Activated T-helper 2 cell treated with anti-CD3 and anti-CD28 coated beads, Interferon-gamma antibody, Interleukin-2, Interleukin-4, amounts not matched to agents 10 μg/mL and 5 μg/mL and 100 μg/mL, durations not matched to agents 14 hours and 24 hours and 36 hours (primary cell): ENCODE measurements at regions not wholly inside any gene's neighbourhood (a gene's known extent, or its start where the extent isn't known, plus 50 kb on each side); places are given as distances from the start of the nearest gene placed in this dataset.
"Not testable (repeated sequence)": the region's sequence is repeated elsewhere in the genome, so short reads cannot be mapped to it uniquely, and the experiment has no call there.

Source experiments
- DNase-seq: peaks from one replicate; pipeline ENCODE4 v3.0.0; 2021; ENCODE audit warnings: low spot score
- H3K27ac Mint-ChIP-seq: one replicate; pipeline ENCODE4 v1.8.0; 2021; ENCODE audit warnings: mixed read lengths
- H3K27me3 Mint-ChIP-seq: one replicate; pipeline ENCODE4 v1.8.0; 2021; ENCODE audit warnings: low read depth, mixed read lengths
- H3K36me3 Mint-ChIP-seq: one replicate; pipeline ENCODE4 v1.8.0; 2021; ENCODE audit warnings: low read depth, mixed read lengths
- H3K4me1 Mint-ChIP-seq: one replicate; pipeline ENCODE4 v1.8.0; 2021; ENCODE audit warnings: low read depth, mixed read lengths
- H3K4me3 Mint-ChIP-seq: one replicate; pipeline ENCODE4 v1.8.0; 2021; ENCODE audit warnings: low read depth, mild to moderate bottlenecking, moderate library complexity, mixed read lengths
- H3K9me3 Mint-ChIP-seq: one replicate; pipeline ENCODE4 v1.8.0; 2021; ENCODE audit warnings: mixed read lengths
- intact Hi-C: fragments of 100-400 bp; cut with micrococcal nuclease; formaldehyde crosslinking; loops from one replicate; pipeline ENCODE4 v1.15.1; 2023

DNA sequence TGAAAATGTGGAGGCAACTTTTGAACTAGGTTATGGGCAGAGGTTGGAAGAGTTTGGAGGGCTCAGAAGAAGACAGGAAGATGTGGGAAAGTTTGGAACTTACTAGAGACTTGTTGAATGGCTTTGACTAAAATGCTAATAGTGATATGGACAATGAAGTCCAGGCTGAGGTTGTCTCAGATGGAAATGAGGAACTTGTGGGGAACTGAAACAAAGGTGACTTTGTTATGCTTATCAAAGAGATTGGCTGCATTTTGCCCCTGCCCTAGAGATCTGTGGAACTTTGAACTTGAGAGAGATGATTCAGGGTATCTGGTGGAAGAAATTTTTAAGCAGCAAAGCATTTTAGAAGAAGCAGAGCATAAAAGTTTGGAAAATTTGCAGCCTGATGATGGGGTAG, 499.7 kb upstream of the ATP2B1 start:
- H3K4me3 Mint-ChIP-seq, H3K27me3 Mint-ChIP-seq, H3K27ac Mint-ChIP-seq, intact Hi-C loops, DNase-seq, H3K36me3 Mint-ChIP-seq, H3K4me1 Mint-ChIP-seq: not testable (repeated sequence)
- H3K9me3 Mint-ChIP-seq, result peaks cover 14% of the 10 kb centered on the region

DNA sequence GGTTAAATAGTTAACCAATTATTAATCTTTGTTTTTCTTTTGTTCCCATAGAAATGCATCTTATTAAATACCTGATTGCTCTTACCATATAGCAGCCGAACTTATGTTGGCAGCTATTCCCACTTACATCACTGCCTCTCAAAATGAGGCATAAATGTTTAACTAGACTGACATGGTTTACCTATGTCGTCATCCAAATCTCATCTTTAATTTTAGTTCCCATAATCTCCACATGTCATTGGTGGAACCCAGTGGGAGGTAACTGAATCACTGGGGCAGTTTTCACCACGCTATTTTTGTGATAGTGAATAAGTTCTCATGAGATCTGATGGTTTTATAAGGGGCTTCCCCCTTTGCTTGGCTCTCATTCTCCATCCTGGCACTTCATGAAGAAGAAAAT, 499.2 kb upstream of the ATP2B1 start:
- Mint-ChIP-seq H3K27me3 (no peaks in the 10 kb centered on the region), H3K4me1 (no peaks in the 10 kb centered on the region), H3K9me3 (peaks cover 14% of the 10 kb centered on the region), H3K4me3 (no peak overlapping the region), H3K36me3 (no peaks in the 10 kb centered on the region), H3K27ac (no peak overlapping the region)
- no peak for DNase-seq
- intact Hi-C loops, result no loop called here

- Mint-ChIP-seq H3K27me3 (no peaks in the 10 kb centered on the region), H3K36me3 (no peaks in the 10 kb centered on the region), H3K4me1 (no peaks in the 10 kb centered on the region), H3K4me3 (no peak overlapping the region), H3K9me3 (peaks cover 14% of the 10 kb centered on the region), H3K27ac (no peak overlapping the region)
- intact Hi-C loops, result no loop called here
- DNase-seq, result no peak
Observed at GRCh38 chr12:90205165-90205564, 496.5 kb upstream of the ATP2B1 start.

DNA sequence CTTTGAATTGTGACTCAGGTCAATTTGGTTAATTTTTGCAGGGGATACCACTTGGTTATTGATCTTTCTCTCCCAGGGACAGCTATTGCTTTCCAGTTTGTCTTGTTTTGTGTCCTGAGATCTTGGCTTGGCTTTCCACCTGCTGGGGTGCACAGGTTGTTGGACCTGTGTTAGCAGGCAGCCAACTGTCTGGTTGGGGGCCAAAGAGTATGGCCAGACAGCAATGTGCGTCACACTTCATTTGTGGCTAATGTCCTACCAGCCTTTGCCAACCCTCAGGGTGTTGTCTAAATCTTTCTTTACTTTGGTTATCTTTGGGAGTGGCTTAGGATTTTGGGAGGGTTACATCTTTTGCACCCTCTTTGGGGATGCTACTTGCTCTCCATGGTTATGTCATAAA, 494.9 kb upstream of the ATP2B1 start:
- intact Hi-C loops, result no loop called here
- no peaks in the 10 kb centered on the region for H3K36me3 Mint-ChIP-seq
- no peaks in the 10 kb centered on the region for H3K4me1 Mint-ChIP-seq
- DNase-seq, result no peak
- H3K9me3 Mint-ChIP-seq, result peaks cover 6% of the 10 kb centered on the region
- no peak overlapping the region for H3K27ac Mint-ChIP-seq
- H3K4me3 Mint-ChIP-seq, result no peak overlapping the region
- H3K27me3 Mint-ChIP-seq, result no peaks in the 10 kb centered on the region

- Mint-ChIP-seq H3K4me3 (no peak overlapping the region), H3K36me3 (no peaks in the 10 kb centered on the region), H3K27me3 (no peaks in the 10 kb centered on the region), H3K9me3 (no peaks in the 10 kb centered on the region), H3K27ac (no peak overlapping the region), H3K4me1 (no peaks in the 10 kb centered on the region)
- intact Hi-C loops, result no loop called here
- no peak for DNase-seq
Observed at GRCh38 chr12:90199006-90199405, 490.4 kb upstream of the ATP2B1 start.

DNA sequence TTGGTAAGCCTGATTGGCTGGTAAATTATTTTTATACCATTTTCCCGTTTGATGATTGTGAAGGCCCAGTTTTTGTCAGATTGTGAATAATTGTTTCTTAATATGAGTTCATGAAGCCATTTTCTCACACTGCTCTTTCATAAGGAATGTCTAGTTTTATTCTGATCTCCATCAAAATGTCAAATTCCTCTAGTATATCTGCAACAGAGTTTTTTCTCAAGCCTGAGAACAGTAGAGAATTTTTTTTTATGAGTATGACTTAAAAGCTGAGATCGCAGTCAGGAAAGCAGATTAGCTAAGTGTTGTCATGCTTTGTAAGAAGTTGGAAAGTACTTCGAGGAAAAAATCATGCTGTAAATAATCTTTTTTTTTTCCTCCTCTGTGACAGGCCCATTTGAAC, 484.9 kb upstream of the ATP2B1 start:
- Mint-ChIP-seq H3K9me3 (no peaks in the 10 kb centered on the region), H3K27ac (no peak overlapping the region), H3K4me3 (no peak overlapping the region), H3K36me3 (no peaks in the 10 kb centered on the region), H3K27me3 (no peaks in the 10 kb centered on the region), H3K4me1 (no peaks in the 10 kb centered on the region)
- DNase-seq, result no peak
- intact Hi-C loops, result no loop called here

DNA sequence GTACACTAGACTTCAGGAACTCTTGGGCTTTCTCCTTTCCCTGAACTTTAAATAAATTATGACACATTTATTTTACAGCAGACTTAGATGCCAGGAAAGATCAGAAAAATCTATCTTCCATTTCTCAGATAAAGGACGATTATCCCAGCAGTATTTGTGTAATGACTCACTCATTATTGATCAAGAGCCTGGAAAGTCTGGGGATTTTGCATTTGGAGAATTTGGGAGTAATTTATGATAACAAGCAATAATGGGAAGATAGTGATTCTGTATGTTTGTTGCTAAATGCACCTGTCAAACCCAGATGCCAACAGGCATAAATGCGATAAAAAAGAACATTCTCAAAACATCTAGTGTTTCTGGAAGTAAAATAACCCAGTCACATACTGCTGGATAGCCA, 480.2 kb upstream of the ATP2B1 start:
- intact Hi-C loops, result no loop called here
- no peaks in the 10 kb centered on the region for H3K4me1 Mint-ChIP-seq
- H3K9me3 Mint-ChIP-seq, result no peaks in the 10 kb centered on the region
- H3K27me3 Mint-ChIP-seq, result no peaks in the 10 kb centered on the region
- DNase-seq, result no peak
- H3K36me3 Mint-ChIP-seq, result no peaks in the 10 kb centered on the region
- H3K27ac Mint-ChIP-seq, result no peak overlapping the region
- no peak overlapping the region for H3K4me3 Mint-ChIP-seq

DNA sequence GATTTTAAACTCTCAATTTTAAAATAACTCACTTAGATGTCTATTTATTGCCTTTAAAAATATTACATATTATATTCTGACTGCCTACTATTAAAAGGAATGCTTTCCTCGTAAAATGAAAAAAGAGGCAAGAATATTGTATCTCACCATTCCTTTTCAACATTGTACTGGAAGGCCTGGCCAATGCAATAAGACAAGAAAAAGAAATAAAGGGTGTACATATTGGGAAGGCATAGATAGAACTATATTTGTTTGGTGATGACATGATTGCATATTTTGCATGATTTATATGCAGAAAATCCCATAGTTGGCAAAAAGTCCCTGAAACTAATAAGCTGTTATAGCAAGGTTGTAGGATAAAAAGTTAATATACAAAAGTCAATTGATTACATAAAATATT, 474.6 kb upstream of the ATP2B1 start:
- intact Hi-C loops, result no loop called here
- Mint-ChIP-seq H3K27me3 (no peaks in the 10 kb centered on the region), H3K4me1 (no peaks in the 10 kb centered on the region), H3K4me3 (no peak overlapping the region), H3K36me3 (no peaks in the 10 kb centered on the region), H3K27ac (no peak overlapping the region), H3K9me3 (peaks cover 7% of the 10 kb centered on the region)
- no peak for DNase-seq

- H3K4me1 Mint-ChIP-seq, result no peaks in the 10 kb centered on the region
- no peaks in the 10 kb centered on the region for H3K27me3 Mint-ChIP-seq
- H3K27ac Mint-ChIP-seq, result no peak overlapping the region
- intact Hi-C loops, result no loop called here
- H3K36me3 Mint-ChIP-seq, result no peaks in the 10 kb centered on the region
- peaks cover 7% of the 10 kb centered on the region for H3K9me3 Mint-ChIP-seq
- DNase-seq, result no peak
- no peak overlapping the region for H3K4me3 Mint-ChIP-seq
Observed at GRCh38 chr12:90181216-90181615, 472.6 kb upstream of the ATP2B1 start.

DNA sequence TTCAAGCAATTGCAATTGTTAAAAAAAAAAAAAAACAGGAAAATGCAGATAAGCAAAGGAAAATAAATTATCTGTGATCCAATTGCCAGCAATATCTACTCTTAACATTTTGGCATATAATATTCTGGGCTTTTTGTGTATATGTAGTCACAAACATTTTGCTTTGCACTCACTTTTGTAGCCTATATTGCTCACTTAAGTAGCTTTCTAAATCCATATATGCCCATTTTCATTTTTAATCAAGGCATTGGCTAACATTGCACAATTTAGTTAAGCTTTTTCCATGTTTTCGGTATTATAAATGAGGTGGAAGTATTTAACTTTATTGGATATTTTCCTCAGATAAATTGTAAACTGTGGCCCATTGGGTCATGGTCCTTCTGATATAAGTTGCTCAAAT, 466.3 kb upstream of the ATP2B1 start:
- Mint-ChIP-seq H3K4me3 (no peak overlapping the region), H3K4me1 (no peaks in the 10 kb centered on the region), H3K9me3 (no peaks in the 10 kb centered on the region), H3K27ac (no peak overlapping the region), H3K27me3 (no peaks in the 10 kb centered on the region), H3K36me3 (no peaks in the 10 kb centered on the region)
- DNase-seq, result no peak
- intact Hi-C loops, result no loop called here

DNA sequence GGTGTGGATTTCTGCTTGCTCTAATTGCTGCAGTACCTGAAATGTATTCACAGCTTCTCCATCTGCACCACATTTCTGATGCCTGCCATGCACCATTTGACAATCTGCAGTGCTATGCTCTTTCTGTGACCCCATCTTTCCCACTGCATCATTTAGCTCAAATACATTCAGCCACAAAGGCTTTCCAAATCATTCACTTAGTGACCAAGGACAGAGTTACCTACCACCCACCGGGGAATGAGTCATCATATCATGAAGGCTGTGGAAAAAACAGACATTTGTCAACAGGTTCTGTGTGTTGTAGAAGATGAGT, 465.5 kb upstream of the ATP2B1 start:
- no peak for DNase-seq
- intact Hi-C loops, result no loop called here
- no peak overlapping the region for H3K27ac Mint-ChIP-seq
- H3K9me3 Mint-ChIP-seq, result no peaks in the 10 kb centered on the region
- no peak overlapping the region for H3K4me3 Mint-ChIP-seq
- no peaks in the 10 kb centered on the region for H3K27me3 Mint-ChIP-seq
- H3K36me3 Mint-ChIP-seq, result no peaks in the 10 kb centered on the region
- no peaks in the 10 kb centered on the region for H3K4me1 Mint-ChIP-seq

DNA sequence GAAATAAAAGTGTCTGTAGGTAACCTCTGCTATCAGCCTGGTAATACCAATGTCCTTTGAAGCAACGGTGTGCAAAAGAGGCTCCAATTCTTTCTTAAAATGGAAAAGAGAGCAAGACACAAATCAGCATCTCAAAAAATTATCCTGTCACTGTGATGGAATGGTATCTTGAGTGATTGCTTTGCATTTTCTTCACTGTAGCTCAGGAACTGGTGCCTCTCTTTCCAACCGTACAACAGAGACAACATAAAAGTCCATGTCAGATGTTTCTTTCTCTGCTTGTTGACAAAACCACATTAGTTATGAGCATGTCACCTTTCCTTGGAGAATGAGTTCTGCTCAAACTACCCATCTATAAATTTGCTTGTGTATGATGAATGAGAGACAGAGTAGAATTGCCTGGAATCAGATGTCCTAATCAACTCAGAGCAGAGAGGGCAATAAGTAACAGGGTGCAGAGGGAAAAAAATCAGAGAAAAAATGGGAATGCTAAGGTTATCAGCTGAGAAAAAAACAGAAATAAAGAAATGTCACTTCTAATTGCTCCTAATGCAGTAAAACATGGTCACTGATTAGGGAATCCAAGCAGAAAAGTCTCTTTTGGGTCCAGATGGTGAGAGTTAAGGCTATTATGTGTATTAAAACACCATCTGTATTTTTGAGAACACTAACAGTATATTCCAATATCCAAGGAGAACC, 465.0 kb upstream of the ATP2B1 start:
- Mint-ChIP-seq H3K27ac (no peak overlapping the region), H3K4me3 (no peak overlapping the region), H3K27me3 (no peaks in the 10 kb centered on the region), H3K4me1 (no peaks in the 10 kb centered on the region), H3K36me3 (no peaks in the 10 kb centered on the region), H3K9me3 (no peaks in the 10 kb centered on the region)
- intact Hi-C loops, result no loop called here
- no peak for DNase-seq

DNA sequence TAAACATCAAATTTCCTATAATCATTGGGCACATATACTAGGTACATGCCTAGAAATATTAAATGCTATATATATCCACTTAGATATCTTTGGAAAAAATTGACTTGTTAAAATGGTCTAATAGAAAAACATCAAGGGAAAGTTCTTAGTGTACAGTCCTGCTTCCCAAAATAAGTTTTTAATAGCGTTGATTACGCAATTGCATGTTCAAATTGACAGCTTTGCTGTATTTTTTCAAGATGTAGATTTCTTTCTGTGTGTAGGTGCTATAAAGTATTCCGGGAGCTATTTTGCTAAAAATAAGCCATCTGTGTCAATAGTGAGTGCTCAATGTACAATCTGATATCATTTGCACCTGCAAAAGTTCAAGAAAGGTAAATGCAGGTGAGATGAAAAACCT, 463.9 kb upstream of the ATP2B1 start:
- Mint-ChIP-seq H3K4me1 (no peaks in the 10 kb centered on the region), H3K27me3 (no peaks in the 10 kb centered on the region), H3K36me3 (no peaks in the 10 kb centered on the region), H3K9me3 (no peaks in the 10 kb centered on the region), H3K4me3 (no peak overlapping the region), H3K27ac (no peak overlapping the region)
- no peak for DNase-seq
- intact Hi-C loops, result no loop called here

DNA sequence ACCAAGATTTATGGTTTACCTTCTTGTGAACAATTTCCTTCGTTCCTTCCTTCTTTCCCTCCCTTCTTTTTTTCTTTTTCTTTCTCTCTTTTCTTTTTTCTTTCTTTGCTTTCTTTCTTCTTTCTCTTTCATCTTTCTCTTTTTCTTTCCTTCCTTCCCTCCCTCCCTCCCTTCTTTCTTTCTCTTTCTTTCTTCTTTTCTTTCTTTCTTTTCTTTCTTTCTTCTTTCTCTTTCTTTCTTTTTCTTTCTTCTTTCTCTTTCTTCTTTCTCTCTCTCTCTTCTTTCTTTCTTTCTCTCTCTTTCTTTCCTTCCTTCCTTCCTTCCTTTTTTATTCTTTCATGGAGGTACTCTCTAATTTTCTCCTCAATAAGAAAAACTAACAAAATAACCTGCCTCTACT, 462.1 kb upstream of the ATP2B1 start:
- DNase-seq, result no peak
- no peak overlapping the region for H3K27ac Mint-ChIP-seq
- H3K9me3 Mint-ChIP-seq, result no peaks in the 10 kb centered on the region
- H3K4me3 Mint-ChIP-seq, result no peak overlapping the region
- H3K4me1 Mint-ChIP-seq, result no peaks in the 10 kb centered on the region
- intact Hi-C loops, result no loop called here
- H3K27me3 Mint-ChIP-seq, result no peaks in the 10 kb centered on the region
- H3K36me3 Mint-ChIP-seq, result no peaks in the 10 kb centered on the region
